ENCODE measurements at regions not wholly inside any gene's neighbourhood (a gene's known extent, or its start where the extent isn't known, plus 50 kb on each side); places are given as distances from the start of the nearest gene placed in this dataset.

DNA sequence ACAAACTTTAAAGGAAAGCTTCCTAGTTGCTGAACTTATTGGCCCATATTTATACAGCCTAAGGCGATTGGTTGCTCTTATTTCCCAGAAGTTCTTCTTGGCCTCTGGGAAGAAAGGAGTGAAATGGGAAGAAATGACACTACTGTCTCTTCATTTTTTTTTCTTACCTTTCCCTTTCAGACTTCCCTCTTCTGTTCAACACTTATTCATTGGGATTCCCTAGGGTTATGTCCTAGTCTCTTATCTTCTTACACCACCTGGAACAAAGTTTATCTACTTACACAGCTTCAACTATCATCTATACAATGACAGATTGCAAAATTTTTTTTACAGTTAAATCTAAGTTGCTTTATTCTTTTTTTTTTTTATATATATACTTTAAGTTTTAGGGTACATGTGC lies 68.0 kb downstream of the SNX12 start:
- Histone ChIP-seq H3K9me3 (ENCODE audit: control insufficient read depth, low read length) (no peaks in the 10 kb centered on the region), H3K27me3 (ENCODE audit: control insufficient read depth, insufficient read depth) (no peaks in the 10 kb centered on the region), H3K4me1 (ENCODE audit: control insufficient read depth, insufficient read depth, low read length) (no peaks in the 10 kb centered on the region), H3K4me3 (ENCODE audit: low read length) (no peak overlapping the region), H3K27ac (ENCODE audit: low read length) (no peak overlapping the region)
- intact Hi-C loops (cut with DNase I) = no loop called here
- WGBS = 74% methylated on average over 1 of the region's 1 CpG
- no peak for ATAC-seq
- DNase-seq = no peak

DNA sequence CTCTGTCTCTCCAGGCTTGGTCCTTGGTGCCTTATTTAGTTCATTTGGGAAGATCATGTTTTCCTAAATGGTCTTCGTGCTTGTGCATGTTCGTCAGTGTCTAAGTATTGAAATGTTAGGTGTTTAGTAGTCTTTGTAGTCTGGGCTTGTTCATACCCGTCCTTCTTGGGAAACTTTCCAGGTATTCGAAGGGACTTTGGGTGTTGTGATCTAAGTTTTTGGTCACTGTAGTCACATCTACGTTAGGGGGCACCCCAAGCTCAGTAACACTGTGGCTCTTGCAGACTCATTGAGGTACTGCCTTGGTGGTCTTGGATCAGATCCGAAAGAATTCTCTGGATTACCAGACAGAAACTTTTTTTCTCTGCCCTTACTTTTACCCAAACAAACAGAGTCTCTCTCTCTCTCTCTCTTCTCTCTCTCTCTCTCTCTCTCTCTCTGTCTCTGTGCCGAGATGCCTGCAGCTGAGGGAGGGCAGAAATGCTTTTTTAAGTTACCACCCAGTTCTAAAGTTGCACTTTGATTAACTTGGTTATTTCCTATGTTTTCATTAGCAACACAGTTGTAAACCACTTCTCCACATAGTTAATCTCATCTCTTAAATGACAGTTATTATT lies 67.6 kb upstream of the SLC7A3 start:
- 12% methylated on average over 7 of the region's 7 CpGs for whole genome bisulfite sequencing
- intact Hi-C loops (cut with DNase I) = loop anchor here in 1 of 4 donors (10.0 kb wide), 1 partner anchor 176 kb away; no protein-coding TSS in a partner anchor
- Histone ChIP-seq H3K27ac (ENCODE audit: low read length) (no peak overlapping the region), H3K4me3 (ENCODE audit: low read length) (no peak overlapping the region), H3K4me1 (ENCODE audit: control insufficient read depth, insufficient read depth, low read length) (no peaks in the 10 kb centered on the region), H3K27me3 (ENCODE audit: control insufficient read depth, insufficient read depth) (no peaks in the 10 kb centered on the region), H3K9me3 (ENCODE audit: control insufficient read depth, low read length) (no peaks in the 10 kb centered on the region)
- ATAC-seq = no peak
- DNase-seq = no peak

DNA sequence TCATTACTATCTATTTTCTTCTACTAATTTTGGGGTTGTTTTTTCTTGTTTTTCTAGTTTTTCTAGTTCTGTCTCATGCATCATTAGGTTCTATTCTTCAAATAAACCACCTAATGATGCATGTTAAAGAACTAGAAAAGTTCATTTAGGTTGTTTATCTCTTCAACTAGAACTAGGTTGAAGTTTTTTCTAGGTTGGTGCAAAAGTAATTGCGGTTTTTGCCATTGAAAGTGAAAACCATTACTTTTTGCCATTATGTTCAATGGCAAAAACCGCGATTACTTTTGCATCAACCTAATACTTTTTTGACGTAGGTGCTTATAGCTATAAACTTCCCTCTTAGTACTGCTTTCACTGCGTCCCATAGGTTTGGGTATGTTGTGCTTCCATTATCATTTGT lies 64.4 kb upstream of the SLC7A3 start:
- intact Hi-C loops (cut with DNase I) = loop anchor here in 1 of 4 donors (10.0 kb wide), 1 partner anchor 179 kb away; no protein-coding TSS in a partner anchor
- no peak for ATAC-seq
- 94% methylated on average over 5 of the region's 5 CpGs for WGBS

DNA sequence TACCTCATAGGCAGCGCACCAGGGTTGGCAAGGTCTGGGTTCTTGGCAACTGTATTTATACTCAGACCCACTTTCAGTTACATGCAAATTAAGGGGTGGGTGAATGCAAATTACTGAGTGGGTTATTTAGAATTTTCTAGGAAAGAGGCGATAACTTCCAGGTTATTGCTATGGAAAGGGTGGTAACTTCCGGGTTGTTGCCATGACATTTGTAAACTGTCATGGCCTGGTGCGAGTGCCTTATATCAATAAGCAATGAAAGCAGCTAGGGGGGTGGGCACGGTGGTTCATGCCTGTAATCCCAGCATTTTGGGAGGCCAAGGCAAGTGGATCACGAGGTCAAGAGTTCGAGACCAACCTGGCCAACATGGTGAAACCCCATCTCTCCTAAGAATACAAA lies 57.5 kb upstream of the SLC7A3 start:
- no peak overlapping the region for H3K27ac ChIP-seq (ENCODE audit: low read length)
- no peaks in the 10 kb centered on the region for H3K4me1 ChIP-seq (ENCODE audit: control insufficient read depth, insufficient read depth, low read length)
- no peaks in the 10 kb centered on the region for H3K9me3 ChIP-seq (ENCODE audit: control insufficient read depth, low read length)
- 96% methylated on average over 7 of the region's 7 CpGs for WGBS
- intact Hi-C loops (cut with DNase I) = no loop called here
- H3K4me3 ChIP-seq (ENCODE audit: low read length) = no peak overlapping the region
- DNase-seq (no peak), ATAC-seq (no peak)
- H3K27me3 ChIP-seq (ENCODE audit: control insufficient read depth, insufficient read depth) = no peaks in the 10 kb centered on the region

More for the DNA sequence above, 64.4 kb upstream of the SLC7A3 start:
- no peaks in the 10 kb centered on the region for H3K4me1 ChIP-seq (ENCODE audit: control insufficient read depth, insufficient read depth, low read length)
- H3K4me3 ChIP-seq (ENCODE audit: low read length) = no peak overlapping the region
- no peaks in the 10 kb centered on the region for H3K9me3 ChIP-seq (ENCODE audit: control insufficient read depth, low read length)
- no peak overlapping the region for H3K27ac ChIP-seq (ENCODE audit: low read length)
- no peak for DNase-seq
- no peaks in the 10 kb centered on the region for H3K27me3 ChIP-seq (ENCODE audit: control insufficient read depth, insufficient read depth)
